Right atrium auricular region (tissue), 2 donors: ENCODE measurements at regions not wholly inside any gene's neighbourhood (a gene's known extent, or its start where the extent isn't known, plus 50 kb on each side); places are given as distances from the start of the nearest gene placed in this dataset.

ENCODE experiments used
- DNase-seq: peaks from one replicate; pipeline ENCODE4 v3.0.0-alpha.2; 2019; ENCODE audit warnings: low spot score
- H3K27ac ChIP-seq, 2 donors: fragments of 200-600 bp; sonication (generic); 1 replicate in 1 of 2; 2 replicates in 1 of 2; pipeline ENCODE4 v1.5.1; 2016 to 2019
- H3K27me3 ChIP-seq, 2 donors: fragments of 200-600 bp; sonication (generic); one replicate each; pipeline versions ENCODE4 v1.5.1 to v1.6.0; 2017 to 2019
- H3K36me3 ChIP-seq: fragments of 200-600 bp; sonication (generic); one replicate; pipeline ENCODE4 v1.5.1; 2016
- H3K4me1 ChIP-seq, 2 donors: fragments of 200-600 bp; sonication (generic); one replicate each; pipeline versions ENCODE4 v1.5.1 to v1.6.0; 2017 to 2019
- H3K4me3 ChIP-seq, 2 donors: fragments of 200-600 bp; sonication (generic); 1 replicate in 1 of 2; 2 replicates in 1 of 2; pipeline ENCODE4 v1.5.1; 2017 to 2019; ENCODE audit warnings: mild to moderate bottlenecking in 1 of 2, moderate library complexity in 1 of 2
- H3K9me3 ChIP-seq, 2 donors: fragments of 200-600 bp; sonication (generic); one replicate each; pipeline ENCODE4 v1.5.1; 2019
- CTCF ChIP-seq, 2 donors: fragments of 200-600 bp; sonication (generic); IDR thresholded peaks; one replicate each; pipeline ENCODE4 v1.5.1; 2019; ENCODE audit warnings: antibody characterized with exemption in 2 of 2

GRCh38 chr19:31416548-31416947, 67.3 kb upstream of the TSHZ3 start:
- Histone ChIP-seq H3K27ac (no peak overlapping the region), H3K27me3 (no peaks in the 10 kb centered on the region), H3K9me3 (no peaks in the 10 kb centered on the region), H3K36me3 (no peaks in the 10 kb centered on the region), H3K4me1 (no peaks in the 10 kb centered on the region), H3K4me3 (no peak overlapping the region)
- no peak for DNase-seq
- TF ChIP-seq CTCF (IDR thresholded peaks at IDR 0.05) = no peak

GRCh38 chr19:31418055-31418454, 68.8 kb upstream of the TSHZ3 start:
- Histone ChIP-seq H3K4me3 (no peak overlapping the region), H3K4me1 (no peaks in the 10 kb centered on the region), H3K36me3 (no peaks in the 10 kb centered on the region), H3K27ac (no peak overlapping the region), H3K9me3 (no peaks in the 10 kb centered on the region), H3K27me3 (no peaks in the 10 kb centered on the region)
- TF ChIP-seq CTCF (IDR thresholded peaks at IDR 0.05) = no peak
- DNase-seq = no peak

- no peaks in the 10 kb centered on the region for H3K27me3 ChIP-seq
- H3K36me3 ChIP-seq = no peaks in the 10 kb centered on the region
- no peaks in the 10 kb centered on the region for H3K9me3 ChIP-seq
- no peak for DNase-seq
- H3K4me3 ChIP-seq = no peak overlapping the region
- no peak overlapping the region for H3K27ac ChIP-seq
- no peaks in the 10 kb centered on the region for H3K4me1 ChIP-seq
- TF ChIP-seq CTCF (IDR thresholded peaks at IDR 0.05) = no peak
These were observed 69.6 kb upstream of the TSHZ3 start for GRCh38 chr19:31418692-31419430.

- DNase-seq = no peak
These were observed 70.7 kb upstream of the TSHZ3 start for GRCh38 chr19:31419871-31420445.

GRCh38 chr19:31421082-31421481, 71.8 kb upstream of the TSHZ3 start:
- no peaks in the 10 kb centered on the region for H3K9me3 ChIP-seq
- H3K4me1 ChIP-seq = no peaks in the 10 kb centered on the region
- no peaks in the 10 kb centered on the region for H3K36me3 ChIP-seq
- no peak for TF ChIP-seq CTCF (IDR thresholded peaks at IDR 0.05)
- no peaks in the 10 kb centered on the region for H3K27me3 ChIP-seq
- no peak overlapping the region for H3K4me3 ChIP-seq
- no peak overlapping the region for H3K27ac ChIP-seq
- no peak for DNase-seq

More at GRCh38 chr19:31419871-31420445, 70.7 kb upstream of the TSHZ3 start:
- Histone ChIP-seq H3K27me3 (no peaks in the 10 kb centered on the region), H3K9me3 (no peaks in the 10 kb centered on the region), H3K4me3 (no peak overlapping the region), H3K36me3 (no peaks in the 10 kb centered on the region), H3K27ac (no peak overlapping the region), H3K4me1 (no peaks in the 10 kb centered on the region)
- TF ChIP-seq CTCF (IDR thresholded peaks at IDR 0.05) = no peak
